ENCODE measurements at regions not wholly inside any gene's neighbourhood (a gene's known extent, or its start where the extent isn't known, plus 50 kb on each side); places are given as distances from the start of the nearest gene placed in this dataset.

DNA sequence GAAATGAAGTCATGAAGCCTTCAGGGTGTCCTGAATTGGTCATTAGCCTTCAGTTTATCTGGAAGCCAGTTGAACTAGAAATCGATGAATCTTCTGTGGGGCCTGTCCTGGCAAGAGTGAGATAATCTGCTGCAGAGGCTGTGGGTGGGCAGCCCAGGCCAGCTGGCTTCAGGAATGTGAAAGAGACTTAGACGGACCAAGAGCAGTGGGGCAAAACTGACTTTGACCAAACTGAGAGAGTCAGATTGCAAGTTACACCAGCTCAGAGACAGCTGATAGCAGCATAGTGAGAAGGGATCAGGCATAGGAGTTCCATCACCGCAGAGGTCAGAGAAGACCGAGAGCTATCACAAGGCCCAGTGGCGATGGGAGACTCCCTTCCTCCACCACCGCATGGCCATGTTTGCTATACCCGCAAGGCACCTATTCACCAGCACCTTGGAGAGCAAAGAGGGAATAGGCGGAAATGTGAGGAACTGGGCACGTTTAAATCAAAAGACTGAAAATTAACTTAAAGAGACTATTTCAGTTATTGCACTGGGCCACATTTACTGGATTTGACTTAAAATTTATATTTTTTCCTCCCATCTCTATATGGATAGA, 50.0 kb upstream of the GLIS3 start:
- TF ChIP-seq, protein P1, sequence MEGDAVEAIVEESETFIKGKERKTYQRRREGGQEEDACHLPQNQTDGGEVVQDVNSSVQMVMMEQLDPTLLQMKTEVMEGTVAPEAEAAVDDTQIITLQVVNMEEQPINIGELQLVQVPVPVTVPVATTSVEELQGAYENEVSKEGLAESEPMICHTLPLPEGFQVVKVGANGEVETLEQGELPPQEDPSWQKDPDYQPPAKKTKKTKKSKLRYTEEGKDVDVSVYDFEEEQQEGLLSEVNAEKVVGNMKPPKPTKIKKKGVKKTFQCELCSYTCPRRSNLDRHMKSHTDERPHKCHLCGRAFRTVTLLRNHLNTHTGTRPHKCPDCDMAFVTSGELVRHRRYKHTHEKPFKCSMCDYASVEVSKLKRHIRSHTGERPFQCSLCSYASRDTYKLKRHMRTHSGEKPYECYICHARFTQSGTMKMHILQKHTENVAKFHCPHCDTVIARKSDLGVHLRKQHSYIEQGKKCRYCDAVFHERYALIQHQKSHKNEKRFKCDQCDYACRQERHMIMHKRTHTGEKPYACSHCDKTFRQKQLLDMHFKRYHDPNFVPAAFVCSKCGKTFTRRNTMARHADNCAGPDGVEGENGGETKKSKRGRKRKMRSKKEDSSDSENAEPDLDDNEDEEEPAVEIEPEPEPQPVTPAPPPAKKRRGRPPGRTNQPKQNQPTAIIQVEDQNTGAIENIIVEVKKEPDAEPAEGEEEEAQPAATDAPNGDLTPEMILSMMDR (conservative IDR thresholded peaks at IDR 0.05; ENCODE audit: low read depth, low read length) = no peak
- TF ChIP-seq RAD21 (IDR thresholded peaks at IDR 0.05; ENCODE audit: low read length) = no peak

All from IMR-90 (cell line).